ENCODE measurements at regions not wholly inside any gene's neighbourhood (a gene's known extent, or its start where the extent isn't known, plus 50 kb on each side); places are given as distances from the start of the nearest gene placed in this dataset.

DNA sequence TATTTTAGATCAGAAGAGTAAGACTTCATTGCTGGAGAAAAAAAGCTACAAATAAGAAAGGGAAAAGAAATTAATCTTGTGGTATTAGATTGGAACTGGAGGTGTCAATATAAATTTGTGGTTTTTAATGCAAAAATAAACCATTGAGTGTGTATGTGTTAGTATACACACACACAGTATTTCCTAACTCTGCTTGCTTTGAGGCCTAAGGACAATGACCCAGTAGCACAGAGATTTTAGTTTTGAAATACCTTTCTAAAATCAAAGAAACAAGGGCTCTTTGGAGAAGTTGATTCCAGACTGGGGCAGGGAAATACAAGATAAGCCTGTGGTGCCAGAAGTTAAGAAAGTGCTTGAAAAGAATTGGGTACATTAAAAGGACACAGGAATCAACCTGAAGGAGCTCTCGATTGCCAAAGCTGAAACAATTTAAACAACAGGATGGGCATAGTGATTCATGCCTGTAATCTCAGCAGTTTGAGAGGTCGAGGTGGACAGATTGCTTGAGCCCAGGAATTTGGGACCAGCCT lies 84.6 kb upstream of the DTNBP1 start:
- no peak for TF ChIP-seq POLR2A (IDR thresholded peaks at IDR 0.05; ENCODE audit: low read length)
- TF ChIP-seq GATA1 (IDR thresholded peaks at IDR 0.05; ENCODE audit: low read depth, low read length): no peak
